22Rv1 (cell line): ENCODE measurements at regions not wholly inside any gene's neighbourhood (a gene's known extent, or its start where the extent isn't known, plus 50 kb on each side); places are given as distances from the start of the nearest gene placed in this dataset.
"Not testable (repeated sequence)": the region's sequence is repeated elsewhere in the genome, so short reads cannot be mapped to it uniquely, and the experiment has no call there.

ENCODE experiments used
- H3K27ac ChIP-seq: fragments of 450-650 bp; 2 replicates; pipeline ENCODE4 v1.5.1; 2017
- CTCF ChIP-seq: fragments of 450-650 bp; IDR thresholded peaks from 2 replicates; pipeline ENCODE4 v1.5.1; 2017; ENCODE audit warnings: mild to moderate bottlenecking
- ZFX ChIP-seq: fragments of 450-650 bp; IDR thresholded peaks from 2 replicates; pipeline ENCODE4 v1.6.1; 2017; ENCODE audit warnings: antibody characterized with exemption, borderline replicate concordance

- TF ChIP-seq ZFX, result no peak
- no peak for TF ChIP-seq CTCF
- H3K27ac ChIP-seq, result no peak overlapping the region
Observed at GRCh38 chr5:67896930-67897313, 318.6 kb upstream of the PIK3R1 start.

- no peak overlapping the region for H3K27ac ChIP-seq
- TF ChIP-seq ZFX (no peak), CTCF (no peak)
Observed at GRCh38 chr5:67896311-67896929, 319.1 kb upstream of the PIK3R1 start.

GRCh38 chr5:67889870-67890269 lies 325.7 kb upstream of the PIK3R1 start:
- not testable (repeated sequence) for H3K27ac ChIP-seq

- no peak overlapping the region for H3K27ac ChIP-seq
- TF ChIP-seq CTCF (no peak), ZFX (no peak)
Observed at GRCh38 chr5:67887748-67888161, 327.8 kb upstream of the PIK3R1 start.

GRCh38 chr5:67886761-67887160 lies 328.8 kb upstream of the PIK3R1 start:
- TF ChIP-seq CTCF (no peak), ZFX (no peak)
- no peak overlapping the region for H3K27ac ChIP-seq

- TF ChIP-seq ZFX (no peak), CTCF (no peak)
Observed at GRCh38 chr5:67880876-67881275, 334.7 kb upstream of the PIK3R1 start.

GRCh38 chr5:67880511-67880805 lies 335.1 kb upstream of the PIK3R1 start:
- H3K27ac ChIP-seq, result no peak overlapping the region
- TF ChIP-seq CTCF, result no peak
- TF ChIP-seq ZFX, result no peak

More at GRCh38 chr5:67880876-67881275, 334.7 kb upstream of the PIK3R1 start:
- no peak overlapping the region for H3K27ac ChIP-seq
